Right lobe of liver (tissue), 6 donors: ENCODE measurements at regions not wholly inside any gene's neighbourhood (a gene's known extent, or its start where the extent isn't known, plus 50 kb on each side); places are given as distances from the start of the nearest gene placed in this dataset.
"Not testable (repeated sequence)": the region's sequence is repeated elsewhere in the genome, so short reads cannot be mapped to it uniquely, and the experiment has no call there.

ENCODE experiments used
- ATAC-seq, 4 donors: fragments of 200-7000 bp; cut with Tn5 transposase; one replicate each; pipeline ENCODE4 v1.9.1; 2020; ENCODE audit warnings: mild to moderate bottlenecking in 4 of 4, moderate library complexity in 4 of 4
- DNase-seq, 3 donors: peaks; one replicate each; pipeline ENCODE4 v3.0.0-alpha.2; 2020
- H3K27ac ChIP-seq, 3 donors: fragments of 200-600 bp; one replicate each; pipeline ENCODE4 v1.8.0; 2022
- H3K27me3 ChIP-seq, 2 donors: fragments of 200-600 bp; one replicate each; pipeline ENCODE4 v1.8.0; 2022
- H3K36me3 ChIP-seq, 4 donors: fragments of 200-600 bp; sonication (generic) in 1 of 4; one replicate each; pipeline versions ENCODE4 v1.5.1 to v1.8.0; 2017 to 2022; ENCODE audit warnings: control low read depth in 1 of 4
- H3K4me1 ChIP-seq, 4 donors: fragments of 200-600 bp; sonication (generic) in 1 of 4; one replicate each; pipeline versions ENCODE4 v1.5.1 to v1.8.0; 2017 to 2022; ENCODE audit warnings: control low read depth in 1 of 4
- H3K4me3 ChIP-seq, 3 donors: fragments of 200-600 bp; one replicate each; pipeline ENCODE4 v1.8.0; 2022
- H3K9me3 ChIP-seq, 4 donors: fragments of 200-600 bp; sonication (generic) in 1 of 4; one replicate each; pipeline versions ENCODE4 v1.5.1 to v1.8.0; 2017 to 2022; ENCODE audit warnings: control low read depth in 1 of 4
- POLR2A ChIP-seq: fragments of 450-650 bp; IDR thresholded peaks from one replicate; pipeline ENCODE4 v1.6.1; 2017; ENCODE audit warnings: antibody characterized with exemption, mild to moderate bottlenecking
- WGBS: methylation state at CpG from one replicate; pipeline ENCODE4 v1.1.6; 2018; ENCODE audit warnings: low coverage, low lambda C conversion rate; ENCODE audit not compliant: insufficient coverage; ENCODE audit errors: missing lambda C conversion rate; 5-methylcytosine and 5-hydroxymethylcytosine counted together
- intact Hi-C, 2 donors: fragments of 100-400 bp; cut with DNase I; formaldehyde crosslinking; loops; one replicate each; pipeline versions ENCODE4 v1.11.2 to v1.14.1; 2022
- TF ChIP-seq, protein P1 (sequence below), 4 donors: fragments of 200-600 bp in 3 of 4; fragments of 450-650 bp in 1 of 4; IDR thresholded peaks; one replicate each; pipeline versions ENCODE4 v1.5.1 to v1.8.0; 2016 to 2022; ENCODE audit warnings: antibody characterized with exemption in 4 of 4, mild to moderate bottlenecking in 2 of 4
- donor health status: DM: no; HTN: yes; CAD: no.
- donor health status: DM: no; HTN: no; CAD: no.
- donor health status: DM: no; HTN: no; CAD: no.
- donor health status: DM: no; HTN: yes; CAD: no.
- donor health status: DM: no; HTN: yes; CAD: no.

DNA sequence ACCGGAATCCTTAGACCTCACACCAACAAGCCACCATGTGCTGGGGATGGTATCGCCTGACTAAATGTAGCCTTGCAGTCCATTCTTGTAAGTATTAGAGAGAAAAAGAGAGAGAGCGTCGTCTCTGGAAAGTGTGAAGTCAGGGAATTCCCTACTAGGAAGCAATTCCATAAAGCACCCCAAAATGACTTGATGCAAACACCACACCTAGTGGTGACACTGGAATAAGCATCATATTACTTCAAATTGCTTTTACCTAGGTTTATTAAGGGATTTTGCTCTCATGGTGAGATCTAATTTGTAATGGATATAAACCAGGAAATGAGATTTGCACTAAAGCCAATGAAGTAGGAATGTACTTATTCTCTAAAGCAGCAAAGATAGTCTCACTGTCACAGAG is 111.4 kb upstream of the METTL9 start:
- H3K36me3 ChIP-seq, H3K27me3 ChIP-seq, H3K27ac ChIP-seq, H3K9me3 ChIP-seq, H3K4me3 ChIP-seq, H3K4me1 ChIP-seq, DNase-seq, intact Hi-C loops, ATAC-seq: not testable (repeated sequence)
- WGBS, result 80% methylated on average over 1 of the region's 4 CpGs

DNA sequence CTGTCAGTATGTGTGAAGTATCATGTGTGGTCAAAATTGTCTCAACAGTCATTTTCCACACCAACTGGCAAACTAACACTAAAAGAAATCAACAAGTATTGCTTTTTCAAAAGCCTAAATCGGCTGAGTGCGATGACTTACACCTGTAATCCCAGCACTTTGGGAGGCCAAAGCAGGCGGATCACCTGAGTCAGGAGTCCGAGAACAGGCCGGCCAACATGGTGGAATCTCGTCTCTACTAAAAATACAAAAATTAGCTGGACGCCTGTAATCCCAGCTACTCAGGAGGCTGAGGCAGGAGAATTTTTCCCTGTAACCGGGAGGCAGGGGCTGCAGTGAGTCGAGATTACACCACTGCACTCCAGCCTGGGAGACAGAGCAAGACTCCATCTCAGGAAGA is 100.3 kb upstream of the METTL9 start:
- H3K27me3 ChIP-seq, DNase-seq, H3K9me3 ChIP-seq, H3K4me1 ChIP-seq, intact Hi-C loops, H3K4me3 ChIP-seq, ATAC-seq, H3K27ac ChIP-seq, H3K36me3 ChIP-seq: not testable (repeated sequence)
- 100% methylated on average over 3 of the region's 9 CpGs for WGBS

DNA sequence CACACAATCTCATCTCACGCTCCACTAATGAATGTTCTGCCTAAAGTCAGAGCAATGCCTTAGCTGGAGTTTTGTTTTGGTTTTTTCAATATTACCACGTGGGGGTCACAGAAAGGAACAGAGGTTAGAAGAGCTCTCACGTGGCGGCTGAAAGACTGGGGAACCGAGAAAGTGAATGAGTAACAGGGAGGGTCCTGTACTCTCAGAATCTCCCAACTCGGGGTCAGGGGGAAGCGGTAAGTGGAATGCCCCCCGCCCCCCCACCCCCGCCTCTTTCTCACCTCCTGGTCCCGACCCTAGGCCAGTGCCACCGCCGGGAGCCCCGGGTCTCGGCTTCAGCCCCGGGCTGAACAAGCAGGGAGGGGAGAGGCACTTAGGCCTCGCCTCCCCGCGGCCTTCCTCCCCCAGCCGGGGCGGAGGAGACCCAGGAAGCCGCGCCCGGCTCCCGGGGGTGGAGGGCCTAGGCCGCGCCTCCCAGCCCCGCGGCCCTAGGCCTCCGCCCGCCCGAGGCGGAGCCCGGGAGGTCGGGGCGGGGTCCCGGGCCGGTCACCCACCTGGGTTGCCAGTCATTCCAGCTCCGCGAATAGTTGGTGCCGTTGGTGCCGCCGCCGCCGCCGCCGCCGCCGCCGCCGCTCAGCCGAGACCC is 98.0 kb upstream of the METTL9 start:
- peak; percentile 70 to 90 (median 78) for ATAC-seq
- intact Hi-C loops, H3K27me3 ChIP-seq, H3K9me3 ChIP-seq, H3K4me1 ChIP-seq, H3K36me3 ChIP-seq: not testable (repeated sequence)
- Histone ChIP-seq H3K4me3 (peak overlapping the region; percentile 53 to 87 (median 84)), H3K27ac (peak overlapping the region; percentile 54 to 86 (median 84))
- WGBS, result 0% methylated on average over 4 of the region's 51 CpGs
- DNase-seq, result peak; percentile 74 to 87 (median 81)

DNA sequence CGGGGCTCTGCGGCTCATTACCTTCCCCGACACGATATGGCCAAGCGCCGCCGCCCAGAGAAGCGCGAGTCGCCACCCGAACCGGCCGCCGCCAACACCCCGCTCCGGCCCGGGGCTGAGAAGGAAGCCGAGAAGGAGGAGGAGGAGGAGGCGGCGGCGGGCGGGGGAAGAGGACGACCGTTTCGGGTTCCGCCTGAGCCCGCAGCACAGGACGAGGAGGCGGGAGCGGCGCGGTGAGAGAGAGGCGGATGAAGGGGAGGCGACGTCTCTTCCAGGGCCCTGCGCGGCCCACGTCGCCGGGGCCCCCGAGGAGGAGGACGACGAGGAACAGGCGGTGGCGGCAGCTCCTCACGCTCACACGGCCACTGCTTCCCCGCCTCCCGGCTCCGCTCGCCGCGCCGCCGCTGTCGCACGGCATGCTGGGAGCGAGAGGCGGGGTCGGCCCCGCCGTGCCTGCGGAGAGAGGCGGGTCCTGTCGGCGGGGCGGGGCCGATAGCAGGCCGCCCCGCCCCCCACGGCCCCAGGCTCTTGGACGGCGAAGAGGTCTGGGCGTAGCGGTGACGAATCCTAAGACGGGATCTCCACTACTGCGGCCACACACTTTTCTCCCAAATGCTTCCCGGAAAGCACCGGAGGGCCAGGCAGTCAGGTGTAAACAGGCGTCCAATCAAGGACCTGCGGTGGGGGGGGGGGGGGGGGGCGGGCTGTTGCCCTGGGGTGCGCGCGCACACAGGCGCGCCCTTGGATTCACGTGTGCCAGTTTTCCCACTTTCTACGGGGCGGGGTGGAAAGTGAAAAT is 97.3 kb upstream of the METTL9 start:
- 0% methylated on average over 41 of the region's 91 CpGs for WGBS
- no peaks in the 10 kb centered on the region for H3K4me1 ChIP-seq

DNA sequence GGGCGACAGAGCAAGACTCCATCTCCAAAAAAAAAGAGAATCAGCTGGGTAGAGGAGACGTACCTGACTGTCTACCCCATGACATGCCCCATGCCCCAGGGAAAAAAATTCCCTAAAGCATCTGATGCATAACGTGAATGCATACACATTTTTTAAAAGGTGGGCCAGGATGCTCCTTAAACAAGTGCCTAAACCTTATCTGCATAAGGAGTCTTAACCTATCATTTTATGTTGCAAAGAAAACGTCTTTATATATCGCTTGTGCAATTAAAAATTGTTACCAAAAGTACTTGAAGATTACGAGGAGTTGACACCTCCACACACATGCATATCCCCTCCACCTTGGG is 95.8 kb upstream of the METTL9 start:
- H3K9me3 ChIP-seq, H3K4me3 ChIP-seq, intact Hi-C loops, H3K27ac ChIP-seq, H3K27me3 ChIP-seq, H3K4me1 ChIP-seq, ATAC-seq, H3K36me3 ChIP-seq: not testable (repeated sequence)
- peak in 1 of 3 donors; percentile 36 for DNase-seq
- 83% methylated on average over 6 of the region's 6 CpGs for WGBS

More for the DNA sequence above, 97.3 kb upstream of the METTL9 start:
- ATAC-seq (peak; percentile 95 to 97 (median 96)), DNase-seq (peak; percentile 92 to 97 (median 96))
- H3K27me3 ChIP-seq, result no peaks in the 10 kb centered on the region
- no peaks in the 10 kb centered on the region for H3K36me3 ChIP-seq
- peak overlapping the region; percentile 54 to 86 (median 84) for H3K27ac ChIP-seq
- H3K4me3 ChIP-seq, result peak overlapping the region; percentile 53 to 87 (median 84)
- intact Hi-C loops, result no loop called here
- peak; percentile 90 for TF ChIP-seq POLR2A
- TF ChIP-seq, protein P1, sequence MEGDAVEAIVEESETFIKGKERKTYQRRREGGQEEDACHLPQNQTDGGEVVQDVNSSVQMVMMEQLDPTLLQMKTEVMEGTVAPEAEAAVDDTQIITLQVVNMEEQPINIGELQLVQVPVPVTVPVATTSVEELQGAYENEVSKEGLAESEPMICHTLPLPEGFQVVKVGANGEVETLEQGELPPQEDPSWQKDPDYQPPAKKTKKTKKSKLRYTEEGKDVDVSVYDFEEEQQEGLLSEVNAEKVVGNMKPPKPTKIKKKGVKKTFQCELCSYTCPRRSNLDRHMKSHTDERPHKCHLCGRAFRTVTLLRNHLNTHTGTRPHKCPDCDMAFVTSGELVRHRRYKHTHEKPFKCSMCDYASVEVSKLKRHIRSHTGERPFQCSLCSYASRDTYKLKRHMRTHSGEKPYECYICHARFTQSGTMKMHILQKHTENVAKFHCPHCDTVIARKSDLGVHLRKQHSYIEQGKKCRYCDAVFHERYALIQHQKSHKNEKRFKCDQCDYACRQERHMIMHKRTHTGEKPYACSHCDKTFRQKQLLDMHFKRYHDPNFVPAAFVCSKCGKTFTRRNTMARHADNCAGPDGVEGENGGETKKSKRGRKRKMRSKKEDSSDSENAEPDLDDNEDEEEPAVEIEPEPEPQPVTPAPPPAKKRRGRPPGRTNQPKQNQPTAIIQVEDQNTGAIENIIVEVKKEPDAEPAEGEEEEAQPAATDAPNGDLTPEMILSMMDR (IDR thresholded peaks at IDR 0.05), result no peak
- no peaks in the 10 kb centered on the region for H3K9me3 ChIP-seq

DNA sequence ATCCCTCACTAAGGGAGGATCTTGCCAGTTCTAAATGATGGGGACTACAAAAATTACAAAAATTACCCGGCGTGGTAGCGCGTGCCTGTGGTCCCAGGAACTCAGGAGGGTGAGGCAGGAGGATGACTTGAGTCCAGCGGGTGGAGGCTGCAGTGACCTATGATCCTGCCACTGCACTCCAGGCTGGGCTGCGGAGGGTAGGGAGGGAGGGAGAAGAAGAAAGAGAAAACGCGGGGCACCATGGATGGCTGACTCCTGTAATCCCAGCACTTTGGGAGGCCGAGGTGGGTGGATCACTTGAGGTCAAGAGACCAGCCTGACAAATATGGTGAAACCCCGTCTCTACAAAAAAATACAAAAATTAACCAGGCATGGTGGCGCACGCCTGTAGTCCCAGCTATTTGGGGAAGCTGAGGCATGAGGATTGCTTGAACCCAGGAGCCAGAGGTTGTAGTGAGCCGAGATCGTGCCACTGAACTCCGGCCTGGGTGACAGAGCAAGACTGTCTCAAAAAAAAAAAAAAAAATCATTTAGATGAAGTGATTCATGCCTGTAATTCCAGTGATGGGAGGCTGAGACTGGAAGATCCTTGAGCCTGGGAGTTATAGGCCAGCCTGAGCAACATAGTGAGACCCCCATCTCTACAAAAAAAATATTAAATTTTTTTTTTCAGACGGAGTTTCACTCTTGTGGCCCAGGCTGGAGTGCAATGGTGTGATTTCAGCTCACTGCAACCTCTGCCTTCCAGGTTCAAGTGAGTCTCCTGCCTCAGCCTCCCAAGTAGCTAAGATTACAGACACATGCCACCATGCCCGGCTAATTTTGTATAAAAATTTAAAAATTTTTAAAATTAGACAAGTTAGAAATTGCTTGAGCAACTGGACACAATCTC is 95.2 kb upstream of the METTL9 start:
- peak in 2 of 3 donors; percentile 43 to 45 for DNase-seq
- H3K9me3 ChIP-seq, ATAC-seq, H3K4me1 ChIP-seq, H3K27ac ChIP-seq, H3K4me3 ChIP-seq, intact Hi-C loops, H3K36me3 ChIP-seq, H3K27me3 ChIP-seq: not testable (repeated sequence)
- 94% methylated on average over 17 of the region's 17 CpGs for WGBS

DNA sequence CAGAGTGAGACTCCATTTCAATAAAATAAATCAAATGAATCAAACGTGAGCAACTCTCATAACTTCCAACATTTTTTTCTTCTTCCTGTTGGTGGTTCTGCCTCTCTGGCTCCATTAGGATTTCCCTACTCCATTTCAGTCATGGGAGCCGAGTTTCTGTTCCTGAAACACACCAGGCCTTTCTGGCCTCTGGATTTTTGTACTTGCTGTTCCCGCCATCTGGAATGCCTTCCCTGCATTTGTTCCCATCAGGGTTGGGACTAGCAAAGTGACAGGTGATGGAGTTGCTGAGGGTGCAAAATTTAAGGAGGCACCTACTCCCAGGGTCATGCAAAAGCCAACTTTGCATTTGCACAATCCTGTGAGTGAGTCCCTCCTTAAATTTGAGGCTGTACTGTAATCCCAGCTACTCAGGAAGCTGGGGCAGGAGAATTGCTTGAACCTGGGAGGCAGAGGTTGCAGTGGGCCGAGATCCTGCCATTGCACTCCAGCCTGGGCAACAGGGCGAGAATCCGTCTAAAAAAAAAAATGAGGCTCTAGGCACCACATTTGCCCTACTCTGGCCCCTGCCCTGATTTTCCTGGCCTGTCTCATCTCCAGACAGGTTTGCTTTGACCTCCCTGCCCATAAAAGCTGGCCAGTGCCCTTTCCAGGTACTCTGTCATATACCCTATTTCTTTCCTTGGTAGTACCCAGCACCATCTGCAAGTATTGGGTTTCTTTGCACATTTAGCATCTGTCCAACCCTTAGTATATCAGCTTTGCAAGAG is 93.4 kb upstream of the METTL9 start:
- H3K4me3 ChIP-seq, ATAC-seq, intact Hi-C loops, H3K27me3 ChIP-seq, H3K36me3 ChIP-seq, H3K27ac ChIP-seq, H3K9me3 ChIP-seq: not testable (repeated sequence)
- peak in 2 of 3 donors; percentile 27 to 28 for DNase-seq
- H3K4me1 ChIP-seq, result peaks cover 0 to 18% (median 8%) of the 10 kb centered on the region in 4 donors
- 70% methylated on average over 5 of the region's 6 CpGs for WGBS

DNA sequence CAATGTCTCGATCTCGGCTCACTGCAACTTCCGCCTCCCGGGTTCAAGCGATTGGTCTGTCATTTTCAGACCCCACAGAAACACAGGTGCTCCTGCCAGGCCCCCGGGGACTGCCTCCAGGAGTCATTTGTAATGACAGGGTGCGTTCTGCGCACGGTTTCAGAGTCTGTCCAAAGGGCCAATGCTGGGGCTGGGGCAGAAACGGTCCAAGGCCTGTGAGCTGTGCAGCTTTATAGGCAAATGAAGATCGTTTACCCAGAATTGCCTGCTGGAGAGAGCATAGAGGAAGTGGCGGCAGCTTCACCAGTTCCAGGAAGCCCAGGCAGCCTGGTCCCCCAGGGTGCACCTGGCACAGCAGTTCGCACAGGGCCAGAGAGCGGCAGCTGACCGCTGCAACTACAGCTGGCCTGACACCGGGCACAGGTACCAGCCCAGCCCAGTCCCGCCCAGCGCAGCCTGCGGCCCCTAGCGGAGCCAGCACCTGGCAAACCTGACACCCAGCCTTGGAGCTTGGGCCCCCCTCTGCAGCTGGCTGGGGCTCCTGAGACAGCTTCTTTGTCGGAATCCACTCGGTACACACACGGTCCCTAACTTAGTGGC is 92.4 kb upstream of the METTL9 start:
- not testable (repeated sequence) for H3K4me3 ChIP-seq
- peak overlapping the region in 1 of 3 donors; percentile 30 for H3K27ac ChIP-seq

DNA sequence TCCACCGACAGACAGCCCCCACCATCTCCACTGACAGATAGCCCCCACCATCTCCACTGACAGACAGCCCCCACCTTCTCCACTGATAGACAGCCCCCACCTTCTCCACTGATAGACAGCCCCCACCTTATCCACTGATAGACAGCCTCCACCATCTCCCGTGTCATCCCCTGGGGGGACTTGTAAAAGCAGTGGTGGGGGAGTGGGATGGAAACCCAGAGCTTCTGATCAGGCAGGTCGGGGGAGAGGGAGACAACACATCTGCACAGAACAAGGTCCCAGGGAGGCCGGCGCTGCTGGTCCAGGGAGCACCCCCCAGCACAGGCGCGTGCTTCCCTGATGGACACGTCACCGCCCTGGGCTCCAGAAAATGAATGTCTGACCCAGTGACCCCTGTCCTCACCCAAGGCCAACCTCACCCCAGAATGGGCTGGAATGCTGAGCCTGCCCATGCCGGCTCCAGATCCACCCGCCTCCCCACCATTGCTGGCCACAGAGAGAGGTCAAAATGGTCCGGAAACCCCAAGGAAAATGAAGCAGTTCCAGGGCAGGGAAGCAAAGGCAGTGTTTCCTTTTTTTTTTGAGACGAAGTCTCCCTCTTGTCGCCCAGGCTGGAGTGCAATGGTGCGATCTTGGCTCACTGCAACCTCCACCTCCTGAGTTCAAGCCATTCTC is 91.6 kb upstream of the METTL9 start:
- H3K9me3 ChIP-seq, intact Hi-C loops, H3K27ac ChIP-seq, H3K27me3 ChIP-seq, H3K4me3 ChIP-seq, H3K36me3 ChIP-seq: not testable (repeated sequence)
- peak in 1 of 3 donors; percentile 47 for DNase-seq
- peak in 1 of 4 donors; percentile 7 for ATAC-seq
- peaks cover 0 to 33% (median 17%) of the 10 kb centered on the region in 4 donors for H3K4me1 ChIP-seq
- 51% methylated on average over 9 of the region's 15 CpGs for WGBS

More for the DNA sequence above, 92.4 kb upstream of the METTL9 start:
- H3K27me3 ChIP-seq, H3K36me3 ChIP-seq, H3K9me3 ChIP-seq, intact Hi-C loops: not testable (repeated sequence)
- ATAC-seq (peak in 2 of 4 donors; percentile 1 to 6), DNase-seq (peak in 2 of 3 donors; percentile 52 to 68)
- WGBS, result 79% methylated on average over 9 of the region's 23 CpGs
- H3K4me1 ChIP-seq, result peaks cover 0 to 24% (median 12%) of the 10 kb centered on the region in 4 donors
